Islet of Langerhans (tissue), 1 donor: ENCODE measurements at regions not wholly inside any gene's neighbourhood (a gene's known extent, or its start where the extent isn't known, plus 50 kb on each side); places are given as distances from the start of the nearest gene placed in this dataset.
"Not testable (repeated sequence)": the region's sequence is repeated elsewhere in the genome, so short reads cannot be mapped to it uniquely, and the experiment has no call there.

Experiments
- FAIRE-seq: peaks from one replicate; lab custom pipeline; 2011; peaks lifted over from hg19 to GRCh38; lab: Jason Lieb, UNC

DNA sequence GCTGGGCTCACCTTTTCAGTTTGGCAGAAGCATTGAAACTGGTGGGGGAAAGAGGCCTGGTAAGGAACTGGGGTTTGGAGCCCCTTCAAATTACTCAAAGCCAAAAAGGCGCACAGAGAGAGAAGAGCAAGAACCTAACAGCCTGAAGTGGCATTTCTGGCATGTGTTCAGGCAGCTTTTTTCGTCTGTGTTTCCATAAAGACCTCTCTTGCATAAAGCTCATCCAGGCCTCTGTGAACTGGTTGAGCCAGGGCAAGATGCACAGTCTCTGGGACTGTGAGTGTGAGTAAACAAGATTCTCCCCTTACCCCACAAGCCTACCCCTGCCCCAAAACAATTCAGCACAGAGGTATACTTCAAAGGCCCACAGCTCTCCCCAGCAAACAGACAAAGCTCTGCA is 167.8 kb downstream of the QRSL1 start:
- no peak for FAIRE-seq

DNA sequence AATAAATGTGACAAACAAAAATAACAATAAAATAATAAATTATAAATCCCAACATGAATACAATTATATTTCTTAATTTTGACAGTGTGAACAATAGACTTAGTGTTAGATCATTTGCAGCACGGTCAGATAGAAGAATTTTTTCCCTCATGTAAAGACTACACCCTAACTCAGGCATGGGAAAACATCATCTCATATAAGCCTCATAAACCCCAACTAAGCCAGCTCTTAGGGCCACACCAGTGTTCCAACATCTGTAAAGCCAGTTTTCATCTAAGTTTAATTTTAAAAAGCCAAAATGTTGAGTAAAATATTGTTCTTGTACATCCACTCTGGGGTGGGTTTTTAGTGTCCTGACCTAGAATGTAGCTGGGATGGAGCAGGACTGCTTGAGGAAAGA is 167.4 kb downstream of the QRSL1 start:
- no peak for FAIRE-seq

- no peak for FAIRE-seq
These were observed 164.8 kb downstream of the QRSL1 start for GRCh38 chr6:106794129-106794528.

- FAIRE-seq: no peak
These were observed 163.3 kb downstream of the QRSL1 start for GRCh38 chr6:106792536-106793236.

- no peak for FAIRE-seq
These were observed 161.6 kb downstream of the QRSL1 start for GRCh38 chr6:106790935-106791334.

GRCh38 chr6:106790149-106790770 is 160.9 kb downstream of the QRSL1 start:
- FAIRE-seq: no peak

GRCh38 chr6:106789428-106790148 is 160.2 kb downstream of the QRSL1 start:
- no peak for FAIRE-seq

GRCh38 chr6:106788761-106789160 is 159.4 kb downstream of the QRSL1 start:
- FAIRE-seq: no peak

DNA sequence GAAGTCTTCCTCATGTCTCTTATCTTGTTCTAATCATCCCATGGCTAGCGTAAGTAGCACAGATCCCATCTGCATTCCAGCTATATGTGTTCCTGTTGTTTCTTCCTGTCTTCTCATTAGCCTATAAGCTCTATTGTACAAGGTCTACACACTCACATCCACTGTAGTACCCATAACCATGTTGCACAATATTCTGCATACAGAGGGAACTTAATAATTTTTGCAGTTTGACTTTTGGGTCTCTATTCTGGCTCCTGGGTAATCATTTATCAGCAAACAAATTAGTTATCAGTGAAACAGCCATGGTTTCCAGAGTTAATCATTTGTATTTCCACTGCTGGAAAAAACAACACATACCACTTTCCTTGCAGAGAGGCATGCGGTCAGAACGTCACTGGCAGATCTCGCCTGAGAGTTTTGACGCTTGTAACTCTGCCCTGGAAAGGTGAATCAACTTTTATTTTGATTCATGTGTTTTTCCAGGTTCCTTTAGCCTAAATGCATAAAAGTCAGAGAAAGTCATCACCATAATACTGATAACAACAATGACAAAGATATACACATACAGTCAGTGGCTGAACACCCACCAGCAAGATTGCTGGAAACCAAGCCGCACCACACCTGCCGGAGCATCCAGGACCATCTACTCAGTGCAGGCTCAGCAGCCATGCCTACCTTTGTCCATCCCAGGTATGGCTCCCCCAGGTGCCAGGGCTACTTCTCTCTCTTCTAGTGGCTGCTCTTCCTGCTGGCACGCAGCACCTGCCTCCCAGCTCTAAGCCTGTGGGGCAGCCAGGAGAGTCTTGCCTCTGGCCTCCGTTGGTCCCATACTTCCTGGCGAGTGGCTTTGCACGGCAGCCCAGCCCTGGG is 158.2 kb downstream of the QRSL1 start:
- FAIRE-seq: no peak

- FAIRE-seq: no peak
These were observed 155.9 kb downstream of the QRSL1 start for GRCh38 chr6:106785298-106785697.

GRCh38 chr6:106783640-106784566 is 154.5 kb downstream of the QRSL1 start:
- no peak for FAIRE-seq

DNA sequence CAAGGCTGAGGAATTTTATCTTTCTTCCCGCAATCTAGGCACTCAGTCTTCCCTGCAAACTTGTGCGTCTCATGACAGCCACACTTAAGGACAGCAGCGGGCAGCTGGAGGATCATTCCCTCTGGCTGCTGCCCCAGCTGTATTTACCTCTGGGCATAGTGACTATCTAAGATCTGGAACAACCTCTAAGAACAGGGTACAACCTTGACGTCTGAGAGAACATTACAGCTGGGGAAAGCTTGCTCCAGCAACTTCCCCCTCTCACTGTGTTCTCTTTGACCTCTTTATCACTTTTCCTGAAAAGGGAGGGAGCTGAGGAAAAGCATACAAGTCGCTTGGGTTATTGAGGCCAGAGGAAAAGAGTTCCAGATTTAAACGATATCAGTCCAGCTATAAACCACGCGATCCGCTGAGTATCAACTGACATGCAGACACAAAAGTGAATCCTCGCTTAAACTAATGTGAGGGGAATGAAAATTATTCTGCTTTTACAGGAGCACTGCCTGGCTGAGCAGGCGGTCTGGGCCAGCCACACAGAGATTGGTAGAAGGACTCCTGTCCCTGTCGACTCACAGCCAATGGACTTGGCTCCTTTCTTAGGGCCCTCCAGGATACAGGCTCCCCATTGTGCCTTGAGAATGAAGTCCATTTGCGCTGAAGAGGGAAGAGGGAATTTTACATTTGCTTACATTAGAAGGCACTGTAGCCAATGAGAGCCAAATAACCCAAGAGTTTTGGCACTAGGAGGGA is 153.3 kb downstream of the QRSL1 start:
- no peak for FAIRE-seq

DNA sequence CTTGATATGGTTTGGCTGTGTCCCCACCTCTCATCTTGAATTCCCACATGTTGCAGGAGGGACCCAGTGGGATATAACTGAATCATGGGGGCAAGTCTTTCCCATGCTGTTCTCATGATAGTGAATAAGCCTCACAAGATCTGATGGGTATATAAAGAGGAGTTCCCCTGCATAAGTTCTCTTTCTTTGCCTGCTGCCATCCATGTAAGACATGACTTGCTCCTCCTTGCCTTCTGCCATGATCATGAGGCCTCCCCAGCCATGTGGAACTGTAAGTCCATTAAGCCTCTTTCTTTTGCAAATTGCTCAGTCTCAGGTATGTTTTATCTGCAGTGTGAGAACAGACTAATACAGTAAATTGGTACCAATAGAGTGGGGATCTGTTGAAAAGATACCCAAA is 150.2 kb downstream of the QRSL1 start:
- FAIRE-seq: not testable (repeated sequence)

- FAIRE-seq: no peak
These were observed 149.6 kb downstream of the QRSL1 start for GRCh38 chr6:106778943-106779342.

DNA sequence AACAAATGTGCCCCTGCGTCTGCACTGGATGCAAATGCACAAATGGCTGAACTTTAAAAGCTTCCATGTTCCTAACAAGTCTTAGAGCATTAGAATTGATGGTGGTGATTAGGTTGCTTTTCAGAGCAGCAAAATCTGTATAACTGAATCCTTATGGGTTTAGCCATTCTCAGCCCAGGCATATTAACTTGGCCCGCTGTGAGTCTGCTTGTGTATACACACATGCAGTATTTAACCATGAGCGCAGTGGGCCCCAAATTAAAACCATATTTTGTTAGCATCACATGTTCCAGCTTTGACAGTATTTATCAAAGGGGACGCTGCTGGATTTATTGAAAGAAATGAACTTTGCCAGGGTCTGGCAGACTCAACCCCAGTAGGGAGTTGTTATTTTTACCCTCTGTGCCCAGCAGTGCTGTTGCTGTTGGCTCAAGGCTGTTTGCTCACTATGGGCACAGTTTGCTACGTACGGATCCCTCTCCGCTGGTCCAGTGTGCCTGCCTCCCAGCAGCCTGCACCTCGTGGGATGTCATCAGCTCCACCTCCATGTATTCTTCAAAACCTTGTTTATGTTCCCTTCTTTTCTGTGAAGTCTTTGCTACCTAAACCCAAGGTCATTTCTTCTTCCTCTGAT is 144.7 kb downstream of the QRSL1 start:
- no peak for FAIRE-seq

GRCh38 chr6:106773522-106773921 is 144.1 kb downstream of the QRSL1 start:
- no peak for FAIRE-seq

- FAIRE-seq: no peak
These were observed 143.1 kb downstream of the QRSL1 start for GRCh38 chr6:106772270-106773142.

- FAIRE-seq: no peak
These were observed 142.4 kb downstream of the QRSL1 start for GRCh38 chr6:106771822-106772221.

DNA sequence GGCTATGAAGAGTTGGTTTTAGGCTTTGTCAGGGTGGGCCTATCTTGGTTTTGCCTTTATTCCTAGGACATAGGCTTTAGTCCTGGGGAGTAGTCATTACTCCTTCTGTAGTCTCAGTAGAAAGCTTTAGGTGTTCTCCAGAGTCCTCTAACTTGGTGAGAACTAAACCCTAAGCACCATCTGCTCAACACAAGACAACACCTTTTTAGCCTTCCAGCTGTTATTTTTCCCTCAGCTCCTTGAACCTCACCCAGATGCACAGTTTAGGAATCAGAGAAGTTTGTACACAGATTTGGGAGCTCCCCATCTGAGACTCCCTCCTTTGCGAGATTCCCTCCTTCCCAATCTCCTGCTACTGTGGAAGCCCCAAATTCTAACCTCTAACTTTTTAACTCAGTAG is 141.3 kb downstream of the QRSL1 start:
- FAIRE-seq: no peak
